ENCODE measurements at regions not wholly inside any gene's neighbourhood (a gene's known extent, or its start where the extent isn't known, plus 50 kb on each side); places are given as distances from the start of the nearest gene placed in this dataset.

GRCh38 chr9:36457836-36458429 is 57.9 kb upstream of the RNF38 start:
- TF ChIP-seq CTCF (IDR thresholded peaks at IDR 0.05; ENCODE audit: poor library complexity, severe bottlenecking): no peak
- TF ChIP-seq POLR2AphosphoS5 (IDR thresholded peaks at IDR 0.05): no peak
- TF ChIP-seq SMC3 (conservative IDR thresholded peaks at IDR 0.05; ENCODE audit: poor library complexity): no peak
